ENCODE measurements at regions not wholly inside any gene's neighbourhood (a gene's known extent, or its start where the extent isn't known, plus 50 kb on each side); places are given as distances from the start of the nearest gene placed in this dataset.

DNA sequence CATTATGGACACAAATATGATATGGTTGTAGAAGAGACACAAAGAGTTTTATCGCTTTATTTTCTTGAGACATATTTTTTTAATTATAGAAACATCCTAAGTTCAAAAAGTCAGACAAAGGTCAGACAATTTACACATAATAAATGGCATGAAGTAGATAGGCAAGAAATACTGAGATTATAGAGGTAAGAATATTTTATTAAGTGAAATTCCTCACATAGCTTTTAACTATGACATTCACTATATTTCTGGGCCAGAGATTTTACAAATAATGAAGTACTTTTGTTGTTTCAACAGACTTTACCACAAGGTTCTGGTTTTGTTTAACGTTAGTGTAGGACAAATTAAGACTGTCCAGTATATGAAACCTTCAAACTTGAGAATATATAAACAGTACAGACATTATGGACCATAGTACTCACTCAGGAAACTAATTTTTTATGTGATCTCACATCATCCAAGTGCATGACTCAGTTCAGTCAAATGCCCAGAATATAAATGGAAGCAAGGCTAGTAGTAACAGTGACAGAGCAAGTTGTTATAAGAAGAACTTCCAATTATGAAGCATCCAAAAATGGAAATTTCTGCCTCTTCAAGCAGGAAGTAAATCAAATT, 394.8 kb downstream of the KCNJ2 start:
- Histone ChIP-seq H3K27ac (ENCODE audit: low read depth in 1 of 3, low read length in 2 of 3) (no peak overlapping the region), H3K27me3 (ENCODE audit: control insufficient read depth in 3 of 3, insufficient read depth in 3 of 3, low read length in 3 of 3) (no peaks in the 10 kb centered on the region), H3K4me1 (ENCODE audit: control insufficient read depth in 3 of 3, insufficient read depth in 2 of 3, low read depth in 1 of 3, low read length in 2 of 3) (no peaks in the 10 kb centered on the region), H3K9me3 (ENCODE audit: control insufficient read depth in 2 of 2, insufficient read depth in 1 of 2, low read depth in 1 of 2, low read length in 1 of 2) (no peaks in the 10 kb centered on the region), H3K36me3 (ENCODE audit: control insufficient read depth in 3 of 3, insufficient read depth in 2 of 3, low read depth in 1 of 3, low read length in 3 of 3) (no peaks in the 10 kb centered on the region), H3K4me3 (ENCODE audit: low read depth in 1 of 3, low read length in 3 of 3) (no peak overlapping the region)
- WGBS, 3 donors, result 76 to 93% (median 85%) methylated on average over 2 of the region's 2 CpGs
- DNase-seq, result no peak
- FAIRE-seq, result no peak

DNA sequence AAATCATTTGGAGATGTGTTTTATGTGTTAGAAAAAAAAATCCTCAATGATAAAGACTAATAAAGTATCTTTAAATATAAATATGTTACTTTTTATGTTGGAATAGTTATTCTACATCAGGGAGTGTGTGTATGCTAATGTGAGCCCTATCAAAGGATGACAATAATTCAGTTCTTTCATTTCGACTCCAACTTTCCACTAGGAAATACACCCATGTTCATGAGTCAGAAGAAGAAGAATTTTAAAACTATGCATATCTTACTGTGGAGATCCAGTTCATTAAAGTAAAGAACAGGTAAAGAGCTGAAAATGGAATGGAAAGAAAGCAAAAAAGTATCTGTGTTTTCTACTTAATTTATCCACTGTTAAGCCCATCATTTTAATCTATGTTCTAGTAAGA, 399.8 kb downstream of the KCNJ2 start:
- Histone ChIP-seq H3K27me3 (ENCODE audit: control insufficient read depth in 3 of 3, insufficient read depth in 3 of 3, low read length in 3 of 3) (no peaks in the 10 kb centered on the region), H3K27ac (ENCODE audit: low read depth in 1 of 3, low read length in 2 of 3) (no peak overlapping the region), H3K4me1 (ENCODE audit: control insufficient read depth in 3 of 3, insufficient read depth in 2 of 3, low read depth in 1 of 3, low read length in 2 of 3) (no peaks in the 10 kb centered on the region), H3K4me3 (ENCODE audit: low read depth in 1 of 3, low read length in 3 of 3) (no peak overlapping the region), H3K9me3 (ENCODE audit: control insufficient read depth in 2 of 2, insufficient read depth in 1 of 2, low read depth in 1 of 2, low read length in 1 of 2) (no peaks in the 10 kb centered on the region), H3K36me3 (ENCODE audit: control insufficient read depth in 3 of 3, insufficient read depth in 2 of 3, low read depth in 1 of 3, low read length in 3 of 3) (no peaks in the 10 kb centered on the region)
- no peak for FAIRE-seq
- DNase-seq, result no peak
- 78 to 85% (median 83%) methylated on average over 1 of the region's 1 CpG for WGBS, 3 donors

DNA sequence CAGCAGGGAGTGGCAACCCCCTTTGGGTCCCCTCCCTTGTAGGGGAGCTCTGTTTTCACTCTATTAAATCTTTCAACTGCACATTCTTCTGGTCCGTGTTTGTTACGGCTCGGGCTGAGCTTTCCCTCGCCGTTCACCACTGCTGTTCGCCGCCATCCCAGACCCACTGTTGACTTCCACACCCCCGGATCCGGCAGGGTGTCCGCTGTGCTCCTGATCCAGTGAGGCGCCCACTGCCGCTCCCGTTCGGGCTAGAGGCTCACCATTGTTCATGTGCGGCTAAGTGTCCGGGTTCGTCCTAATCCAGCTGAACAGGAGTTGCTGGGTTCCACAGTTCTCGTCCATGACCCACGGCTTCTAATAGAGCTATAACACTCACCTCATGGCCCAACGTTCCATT, 408.1 kb downstream of the KCNJ2 start:
- H3K27ac ChIP-seq (ENCODE audit: low read depth in 1 of 3, low read length in 2 of 3), result no peak overlapping the region
- H3K4me3 ChIP-seq (ENCODE audit: low read depth in 1 of 3, low read length in 3 of 3), result no peak overlapping the region
- FAIRE-seq (no peak), DNase-seq (no peak)
- no peaks in the 10 kb centered on the region for H3K27me3 ChIP-seq (ENCODE audit: control insufficient read depth in 3 of 3, insufficient read depth in 3 of 3, low read length in 3 of 3)
- no peaks in the 10 kb centered on the region for H3K36me3 ChIP-seq (ENCODE audit: control insufficient read depth in 3 of 3, insufficient read depth in 2 of 3, low read depth in 1 of 3, low read length in 3 of 3)
- WGBS, 3 donors, result 91 to 95% (median 94%) methylated on average over 20 of the region's 20 CpGs
- H3K4me1 ChIP-seq (ENCODE audit: control insufficient read depth in 3 of 3, insufficient read depth in 2 of 3, low read depth in 1 of 3, low read length in 2 of 3), result no peaks in the 10 kb centered on the region
- H3K9me3 ChIP-seq (ENCODE audit: control insufficient read depth in 2 of 2, insufficient read depth in 1 of 2, low read depth in 1 of 2, low read length in 1 of 2), result no peaks in the 10 kb centered on the region

DNA sequence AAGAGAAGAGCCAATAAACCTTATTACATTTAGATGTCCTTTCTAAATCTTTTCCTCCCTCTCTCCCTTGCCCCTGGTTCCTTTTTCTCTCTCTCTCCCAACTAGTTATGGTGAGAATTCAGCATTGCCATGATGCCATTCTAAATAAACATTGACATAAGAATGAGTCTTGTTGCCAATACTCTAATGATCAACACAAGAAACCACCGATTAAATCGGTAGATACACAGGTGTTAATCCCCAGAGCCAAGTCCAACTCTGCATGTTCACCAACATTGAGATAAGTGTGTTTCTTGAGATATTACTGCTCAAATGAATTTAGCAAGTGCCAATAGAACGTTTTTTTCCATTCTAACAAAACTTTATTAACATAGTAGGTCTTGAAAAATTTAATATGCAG, 412.1 kb downstream of the KCNJ2 start:
- DNase-seq, result no peak
- no peaks in the 10 kb centered on the region for H3K27me3 ChIP-seq (ENCODE audit: control insufficient read depth in 3 of 3, insufficient read depth in 3 of 3, low read length in 3 of 3)
- H3K9me3 ChIP-seq (ENCODE audit: control insufficient read depth in 2 of 2, insufficient read depth in 1 of 2, low read depth in 1 of 2, low read length in 1 of 2), result peaks cover 0 to 6% of the 10 kb centered on the region in 2 donors
- no peaks in the 10 kb centered on the region for H3K4me1 ChIP-seq (ENCODE audit: control insufficient read depth in 3 of 3, insufficient read depth in 2 of 3, low read depth in 1 of 3, low read length in 2 of 3)
- H3K4me3 ChIP-seq (ENCODE audit: low read depth in 1 of 3, low read length in 3 of 3), result no peak overlapping the region
- no peaks in the 10 kb centered on the region for H3K36me3 ChIP-seq (ENCODE audit: control insufficient read depth in 3 of 3, insufficient read depth in 2 of 3, low read depth in 1 of 3, low read length in 3 of 3)
- WGBS, 3 donors, result 48 to 77% (median 58%) methylated on average over 3 of the region's 3 CpGs
- no peak overlapping the region for H3K27ac ChIP-seq (ENCODE audit: low read depth in 1 of 3, low read length in 2 of 3)
- FAIRE-seq, result no peak

DNA sequence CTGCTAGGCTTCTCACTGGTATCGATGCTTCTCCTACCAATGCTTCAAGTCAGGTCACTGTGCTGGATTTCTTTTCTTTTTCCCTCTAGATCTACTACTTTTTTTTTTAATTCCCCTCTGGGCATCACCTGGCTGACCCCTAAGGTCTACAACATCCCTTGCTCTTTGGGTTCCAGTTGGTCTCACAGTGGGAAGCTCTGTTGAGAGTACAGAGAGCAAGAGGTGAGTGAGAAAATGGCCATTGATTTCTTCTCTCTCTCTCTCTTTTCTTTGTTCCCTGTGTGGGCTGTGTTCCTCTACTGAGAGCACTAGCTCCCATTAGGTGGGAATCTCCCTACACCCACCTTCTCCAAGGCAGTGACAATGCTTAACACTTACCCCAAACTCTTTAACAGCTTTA, 413.4 kb downstream of the KCNJ2 start:
- Histone ChIP-seq H3K36me3 (ENCODE audit: control insufficient read depth in 3 of 3, insufficient read depth in 2 of 3, low read depth in 1 of 3, low read length in 3 of 3) (no peaks in the 10 kb centered on the region), H3K4me3 (ENCODE audit: low read depth in 1 of 3, low read length in 3 of 3) (no peak overlapping the region), H3K27ac (ENCODE audit: low read depth in 1 of 3, low read length in 2 of 3) (no peak overlapping the region), H3K4me1 (ENCODE audit: control insufficient read depth in 3 of 3, insufficient read depth in 2 of 3, low read depth in 1 of 3, low read length in 2 of 3) (no peaks in the 10 kb centered on the region), H3K9me3 (ENCODE audit: control insufficient read depth in 2 of 2, insufficient read depth in 1 of 2, low read depth in 1 of 2, low read length in 1 of 2) (peaks cover 0 to 6% of the 10 kb centered on the region in 2 donors), H3K27me3 (ENCODE audit: control insufficient read depth in 3 of 3, insufficient read depth in 3 of 3, low read length in 3 of 3) (no peaks in the 10 kb centered on the region)
- WGBS, 3 donors, result 6 to 55% (median 52%) methylated on average over 1 of the region's 1 CpG
- no peak for DNase-seq
- FAIRE-seq, result no peak

DNA sequence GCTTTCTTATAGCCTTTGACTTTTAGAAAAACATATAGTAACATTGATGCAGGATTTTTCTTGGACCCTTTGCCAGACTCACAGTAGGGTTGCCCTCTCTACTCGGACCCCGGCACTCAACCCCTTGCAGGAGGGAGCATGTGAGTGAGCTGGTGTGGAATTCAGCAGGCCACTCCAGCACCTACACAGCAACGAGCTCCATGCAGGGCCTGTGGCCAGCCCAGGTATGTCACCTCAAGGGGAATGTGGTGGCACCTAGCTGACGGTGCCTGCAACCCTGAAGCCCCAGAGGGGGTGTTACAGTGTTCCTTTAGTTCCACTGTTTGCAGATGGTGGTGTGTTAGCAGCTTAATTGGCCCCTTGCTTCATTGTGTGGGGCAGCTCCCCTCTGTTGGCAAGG, 414.9 kb downstream of the KCNJ2 start:
- H3K36me3 ChIP-seq (ENCODE audit: control insufficient read depth in 3 of 3, insufficient read depth in 2 of 3, low read depth in 1 of 3, low read length in 3 of 3), result no peaks in the 10 kb centered on the region
- H3K27ac ChIP-seq (ENCODE audit: low read depth in 1 of 3, low read length in 2 of 3), result no peak overlapping the region
- H3K9me3 ChIP-seq (ENCODE audit: control insufficient read depth in 2 of 2, insufficient read depth in 1 of 2, low read depth in 1 of 2, low read length in 1 of 2), result peaks cover 0 to 6% of the 10 kb centered on the region in 2 donors
- no peak overlapping the region for H3K4me3 ChIP-seq (ENCODE audit: low read depth in 1 of 3, low read length in 3 of 3)
- DNase-seq, result no peak
- H3K27me3 ChIP-seq (ENCODE audit: control insufficient read depth in 3 of 3, insufficient read depth in 3 of 3, low read length in 3 of 3), result no peaks in the 10 kb centered on the region
- no peak for FAIRE-seq
- 55 to 78% (median 77%) methylated on average over 4 of the region's 4 CpGs for WGBS, 3 donors
- H3K4me1 ChIP-seq (ENCODE audit: control insufficient read depth in 3 of 3, insufficient read depth in 2 of 3, low read depth in 1 of 3, low read length in 2 of 3), result no peaks in the 10 kb centered on the region

DNA sequence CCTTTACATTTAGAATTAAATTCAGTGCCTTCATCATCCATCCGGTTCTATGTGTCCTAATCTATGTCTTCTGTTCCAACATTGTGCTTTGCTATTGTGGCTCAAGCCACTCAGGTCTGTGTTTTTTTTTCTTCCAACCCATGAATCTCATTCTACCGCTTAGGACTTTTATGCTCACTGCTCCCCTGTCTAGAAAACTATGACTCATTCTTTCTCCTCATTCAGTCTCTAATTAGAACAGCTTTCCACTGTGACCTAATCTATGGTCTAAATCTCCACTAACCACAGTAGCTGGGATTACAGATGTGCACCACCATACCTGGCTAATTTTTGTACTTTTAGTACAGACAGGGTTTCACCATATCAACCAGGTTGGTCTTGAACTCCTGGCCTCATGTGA, 418.7 kb downstream of the KCNJ2 start:
- Histone ChIP-seq H3K9me3 (ENCODE audit: control insufficient read depth in 2 of 2, insufficient read depth in 1 of 2, low read depth in 1 of 2, low read length in 1 of 2) (peaks cover 0 to 6% of the 10 kb centered on the region in 2 donors), H3K27me3 (ENCODE audit: control insufficient read depth in 3 of 3, insufficient read depth in 3 of 3, low read length in 3 of 3) (no peaks in the 10 kb centered on the region), H3K4me3 (ENCODE audit: low read depth in 1 of 3, low read length in 3 of 3) (no peak overlapping the region), H3K4me1 (ENCODE audit: control insufficient read depth in 3 of 3, insufficient read depth in 2 of 3, low read depth in 1 of 3, low read length in 2 of 3) (no peaks in the 10 kb centered on the region), H3K36me3 (ENCODE audit: control insufficient read depth in 3 of 3, insufficient read depth in 2 of 3, low read depth in 1 of 3, low read length in 3 of 3) (no peaks in the 10 kb centered on the region), H3K27ac (ENCODE audit: low read depth in 1 of 3, low read length in 2 of 3) (no peak overlapping the region)
- FAIRE-seq (no peak), DNase-seq (no peak)
- WGBS, 3 donors, result 87 to 94% (median 91%) methylated on average over 2 of the region's 2 CpGs

DNA sequence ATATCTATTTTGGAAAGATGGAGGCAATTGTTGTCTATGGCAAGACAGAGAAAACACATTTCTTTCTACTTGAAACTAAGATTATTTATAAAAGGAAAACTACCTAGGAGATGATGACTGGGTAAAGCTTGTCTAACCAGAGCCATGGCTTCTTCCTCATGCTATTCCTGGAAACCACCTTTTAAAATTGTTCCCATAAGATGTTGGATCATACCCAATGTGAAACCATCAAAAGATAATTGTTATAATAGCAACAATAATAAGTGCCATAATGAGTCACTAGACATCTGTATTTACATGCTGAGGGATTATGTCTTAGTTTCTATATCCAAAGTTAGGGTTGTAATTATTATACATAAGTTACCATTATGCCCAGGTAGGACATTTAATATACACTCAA, 428.4 kb downstream of the KCNJ2 start:
- Histone ChIP-seq H3K9me3 (ENCODE audit: control insufficient read depth in 2 of 2, insufficient read depth in 1 of 2, low read depth in 1 of 2, low read length in 1 of 2) (no peaks in the 10 kb centered on the region), H3K27ac (ENCODE audit: low read depth in 1 of 3, low read length in 2 of 3) (no peak overlapping the region), H3K36me3 (ENCODE audit: control insufficient read depth in 3 of 3, insufficient read depth in 2 of 3, low read depth in 1 of 3, low read length in 3 of 3) (no peaks in the 10 kb centered on the region), H3K4me3 (ENCODE audit: low read depth in 1 of 3, low read length in 3 of 3) (no peak overlapping the region), H3K27me3 (ENCODE audit: control insufficient read depth in 3 of 3, insufficient read depth in 3 of 3, low read length in 3 of 3) (no peaks in the 10 kb centered on the region), H3K4me1 (ENCODE audit: control insufficient read depth in 3 of 3, insufficient read depth in 2 of 3, low read depth in 1 of 3, low read length in 2 of 3) (no peaks in the 10 kb centered on the region)
- DNase-seq, result no peak
- no peak for FAIRE-seq

DNA sequence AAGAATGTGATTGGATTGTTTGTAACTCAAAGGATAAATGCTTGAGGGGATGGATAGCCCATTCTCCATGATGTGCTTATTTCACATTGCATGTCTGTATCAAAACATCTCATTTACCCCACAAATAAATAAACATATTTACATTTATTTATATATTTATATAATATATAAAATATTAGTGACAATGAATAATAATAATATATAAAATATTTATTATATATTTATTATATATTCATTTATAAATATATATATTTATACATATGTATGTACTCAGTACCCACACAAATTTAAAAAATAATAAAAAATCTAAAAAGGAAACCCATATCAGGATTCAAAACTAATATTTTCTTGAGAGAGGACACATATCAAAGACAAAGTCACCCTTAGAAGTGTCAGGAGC, 429.9 kb downstream of the KCNJ2 start:
- no peak overlapping the region for H3K4me3 ChIP-seq (ENCODE audit: low read depth in 1 of 3, low read length in 3 of 3)
- no peaks in the 10 kb centered on the region for H3K9me3 ChIP-seq (ENCODE audit: control insufficient read depth in 2 of 2, insufficient read depth in 1 of 2, low read depth in 1 of 2, low read length in 1 of 2)
- no peaks in the 10 kb centered on the region for H3K36me3 ChIP-seq (ENCODE audit: control insufficient read depth in 3 of 3, insufficient read depth in 2 of 3, low read depth in 1 of 3, low read length in 3 of 3)
- no peaks in the 10 kb centered on the region for H3K4me1 ChIP-seq (ENCODE audit: control insufficient read depth in 3 of 3, insufficient read depth in 2 of 3, low read depth in 1 of 3, low read length in 2 of 3)
- H3K27me3 ChIP-seq (ENCODE audit: control insufficient read depth in 3 of 3, insufficient read depth in 3 of 3, low read length in 3 of 3), result no peaks in the 10 kb centered on the region
- no peak overlapping the region for H3K27ac ChIP-seq (ENCODE audit: low read depth in 1 of 3, low read length in 2 of 3)
- FAIRE-seq, result peak; percentile 79
- no peak for DNase-seq
